ENCODE measurements at regions not wholly inside any gene's neighbourhood (a gene's known extent, or its start where the extent isn't known, plus 50 kb on each side); places are given as distances from the start of the nearest gene placed in this dataset.
A peak's percentile ranks its signal among the peaks of the same experiment; 100 is the strongest.
"Not testable (repeated sequence)": the region's sequence is repeated elsewhere in the genome, so short reads cannot be mapped to it uniquely, and the experiment has no call there.

GRCh38 chr20:30511322-30512030 lies 746.0 kb upstream of the DEFB115 start:
- DNase-seq = no peak

- DNase-seq = no peak
Observed at GRCh38 chr20:30513050-30513628, 744.3 kb upstream of the DEFB115 start.

GRCh38 chr20:30515915-30516314 lies 741.5 kb upstream of the DEFB115 start:
- DNase-seq = not testable (repeated sequence)

GRCh38 chr20:30518906-30519305 lies 738.6 kb upstream of the DEFB115 start:
- DNase-seq = not testable (repeated sequence)

GRCh38 chr20:30521686-30522415 lies 735.6 kb upstream of the DEFB115 start:
- DNase-seq = not testable (repeated sequence)

- DNase-seq = not testable (repeated sequence)
Observed at GRCh38 chr20:30524155-30524554, 733.3 kb upstream of the DEFB115 start.

GRCh38 chr20:30524761-30525160 lies 732.7 kb upstream of the DEFB115 start:
- not testable (repeated sequence) for DNase-seq

GRCh38 chr20:30533653-30534052 lies 723.8 kb upstream of the DEFB115 start:
- DNase-seq = not testable (repeated sequence)

- DNase-seq = not testable (repeated sequence)
Observed at GRCh38 chr20:30537459-30537858, 720.0 kb upstream of the DEFB115 start.

GRCh38 chr20:30540330-30541069 lies 717.0 kb upstream of the DEFB115 start:
- DNase-seq = not testable (repeated sequence)

- DNase-seq = not testable (repeated sequence)
Observed at GRCh38 chr20:30551236-30551635, 706.2 kb upstream of the DEFB115 start.

GRCh38 chr20:30556797-30557196 lies 700.7 kb upstream of the DEFB115 start:
- not testable (repeated sequence) for DNase-seq

- DNase-seq = not testable (repeated sequence)
Observed at GRCh38 chr20:30565086-30565485, 692.4 kb upstream of the DEFB115 start.

GRCh38 chr20:30569867-30570266 lies 687.6 kb upstream of the DEFB115 start:
- DNase-seq = not testable (repeated sequence)

GRCh38 chr20:30570622-30571021 lies 686.8 kb upstream of the DEFB115 start:
- DNase-seq = not testable (repeated sequence)

- not testable (repeated sequence) for DNase-seq
Observed at GRCh38 chr20:30574337-30574736, 683.1 kb upstream of the DEFB115 start.

GRCh38 chr20:30579069-30579468 lies 678.4 kb upstream of the DEFB115 start:
- not testable (repeated sequence) for DNase-seq

GRCh38 chr20:30579824-30580438 lies 677.5 kb upstream of the DEFB115 start:
- peak; percentile 93 for DNase-seq

- not testable (repeated sequence) for DNase-seq
Observed at GRCh38 chr20:30581839-30582238, 675.6 kb upstream of the DEFB115 start.

- not testable (repeated sequence) for DNase-seq
Observed at GRCh38 chr20:30584403-30584802, 673.1 kb upstream of the DEFB115 start.

- DNase-seq = peak; percentile 57
Observed at GRCh38 chr20:30585244-30585796, 672.1 kb upstream of the DEFB115 start.

GRCh38 chr20:30586178-30586577 lies 671.3 kb upstream of the DEFB115 start:
- not testable (repeated sequence) for DNase-seq

All from NCI-H526 treated with DMSO at 0.1 percent for 48 hours (cell line).